ENCODE measurements at regions not wholly inside any gene's neighbourhood (a gene's known extent, or its start where the extent isn't known, plus 50 kb on each side); places are given as distances from the start of the nearest gene placed in this dataset.
"Not testable (repeated sequence)": the region's sequence is repeated elsewhere in the genome, so short reads cannot be mapped to it uniquely, and the experiment has no call there.

DNA sequence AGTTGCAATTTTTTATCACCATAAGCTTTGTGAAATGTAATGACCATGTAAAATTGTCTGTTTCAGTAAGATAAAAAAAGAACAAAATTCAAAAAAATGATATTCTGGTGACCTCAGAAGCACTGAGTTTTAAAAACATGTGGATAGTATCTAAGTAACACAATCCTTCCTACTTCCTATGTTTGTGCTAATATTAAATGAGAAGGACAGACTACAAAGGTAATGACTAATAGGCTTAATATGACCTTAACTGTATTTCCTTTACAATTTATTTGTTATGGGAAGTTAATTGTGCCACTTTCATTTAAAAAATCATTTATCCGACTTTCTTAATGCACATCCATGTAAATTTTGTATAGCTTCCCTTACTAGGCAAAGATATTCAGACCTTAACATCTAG, 1030.4 kb upstream of the ATXN8OS start:
- H3K4me1 ChIP-seq (ENCODE audit: control insufficient read depth in 1 of 2, insufficient read depth in 2 of 2, low read length in 2 of 2), result no peaks in the 10 kb centered on the region
- H3K9me3 ChIP-seq (ENCODE audit: control insufficient read depth in 1 of 2, low read length in 2 of 2), result no peaks in the 10 kb centered on the region
- H3K36me3 ChIP-seq (ENCODE audit: control insufficient read depth in 1 of 2, insufficient read depth in 2 of 2, low read length in 2 of 2), result no peaks in the 10 kb centered on the region
- H3K4me3 ChIP-seq (ENCODE audit: low read depth in 1 of 2, low read length in 2 of 2), result no peak overlapping the region
- H3K27me3 ChIP-seq (ENCODE audit: low read depth, low read length), result no peaks in the 10 kb centered on the region
- H3K27ac ChIP-seq (ENCODE audit: low read length), result no peak overlapping the region

DNA sequence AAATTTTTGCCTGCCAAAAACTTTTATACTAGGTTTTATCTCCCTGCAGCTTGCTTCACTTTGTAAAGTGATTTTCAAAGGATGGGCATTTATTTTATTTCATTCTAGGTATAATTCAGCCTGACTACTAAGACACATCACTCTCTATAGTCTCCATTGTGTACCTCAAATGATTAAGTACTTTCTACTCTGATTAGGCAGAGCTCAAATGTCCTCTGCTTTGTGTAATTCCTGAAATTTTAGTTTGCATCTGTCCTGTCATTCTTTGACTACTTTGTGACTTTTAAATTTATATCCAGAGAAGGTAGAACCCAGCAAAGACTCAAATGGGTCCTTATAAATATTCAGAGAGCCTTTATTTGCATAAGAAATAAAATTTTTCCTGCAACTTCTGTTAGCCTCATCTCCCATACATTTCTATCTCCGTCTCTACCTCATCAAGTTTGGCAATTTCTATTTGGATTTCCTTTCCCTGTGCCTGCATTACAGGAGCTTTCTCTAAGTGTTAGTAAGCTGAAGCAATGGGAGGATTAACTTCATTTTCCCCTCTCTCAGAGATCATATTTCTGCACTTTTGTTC, 1038.0 kb upstream of the ATXN8OS start:
- H3K36me3 ChIP-seq (ENCODE audit: control insufficient read depth in 1 of 2, insufficient read depth in 2 of 2, low read length in 2 of 2), result no peaks in the 10 kb centered on the region
- H3K27me3 ChIP-seq (ENCODE audit: low read depth, low read length), result no peaks in the 10 kb centered on the region
- H3K4me3 ChIP-seq (ENCODE audit: low read depth in 1 of 2, low read length in 2 of 2), result no peak overlapping the region
- H3K9me3 ChIP-seq (ENCODE audit: control insufficient read depth in 1 of 2, low read length in 2 of 2), result no peaks in the 10 kb centered on the region
- no peak overlapping the region for H3K27ac ChIP-seq (ENCODE audit: low read length)
- H3K4me1 ChIP-seq (ENCODE audit: control insufficient read depth in 1 of 2, insufficient read depth in 2 of 2, low read length in 2 of 2), result no peaks in the 10 kb centered on the region

DNA sequence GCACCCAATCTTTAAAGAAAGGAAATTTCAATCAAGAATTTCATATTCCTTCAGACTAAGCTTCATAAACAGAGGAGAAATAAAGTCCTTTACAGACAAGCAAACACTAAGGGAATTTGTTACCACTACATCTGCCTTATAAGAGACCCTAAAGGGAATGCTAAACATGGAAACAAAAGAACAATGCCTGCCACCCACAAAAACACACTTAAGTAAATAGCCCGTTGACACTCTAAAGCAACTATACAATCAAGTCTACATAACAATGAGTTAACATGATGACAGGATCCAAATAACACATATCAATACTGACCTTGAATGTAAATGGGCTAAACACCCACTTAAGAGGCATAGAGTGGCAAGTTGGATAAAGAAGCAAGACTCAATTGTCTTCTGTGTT, 1056.9 kb upstream of the ATXN8OS start:
- no peaks in the 10 kb centered on the region for H3K4me1 ChIP-seq (ENCODE audit: control insufficient read depth in 1 of 2, insufficient read depth in 2 of 2, low read length in 2 of 2)
- no peak overlapping the region for H3K4me3 ChIP-seq (ENCODE audit: low read depth in 1 of 2, low read length in 2 of 2)
- no peaks in the 10 kb centered on the region for H3K36me3 ChIP-seq (ENCODE audit: control insufficient read depth in 1 of 2, insufficient read depth in 2 of 2, low read length in 2 of 2)
- no peak overlapping the region for H3K27ac ChIP-seq (ENCODE audit: low read length)
- no peaks in the 10 kb centered on the region for H3K27me3 ChIP-seq (ENCODE audit: low read depth, low read length)
- H3K9me3 ChIP-seq (ENCODE audit: control insufficient read depth in 1 of 2, low read length in 2 of 2), result peaks cover 0 to 12% of the 10 kb centered on the region in 2 donors

DNA sequence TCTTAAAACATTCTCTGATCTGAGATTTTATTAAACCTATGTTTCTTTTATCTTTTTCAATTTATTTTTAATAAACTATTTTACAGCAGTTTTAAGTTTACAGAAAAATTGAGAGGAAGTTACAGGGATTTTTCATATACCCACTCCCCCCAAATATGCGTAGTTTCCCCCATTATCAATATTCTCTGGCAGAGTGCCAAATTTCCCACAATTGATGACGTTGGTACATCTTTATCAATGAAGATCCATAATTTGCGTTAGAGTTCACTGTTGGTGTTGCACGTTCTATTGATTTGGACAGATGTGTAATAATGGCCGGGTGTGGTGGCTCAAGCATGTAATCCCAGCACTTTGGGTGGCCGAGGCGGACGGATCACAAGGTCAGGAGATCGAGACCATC, 1063.0 kb upstream of the ATXN8OS start:
- Histone ChIP-seq H3K27ac (ENCODE audit: low read length) (no peak overlapping the region), H3K4me1 (ENCODE audit: control insufficient read depth in 1 of 2, insufficient read depth in 2 of 2, low read length in 2 of 2) (no peaks in the 10 kb centered on the region), H3K36me3 (ENCODE audit: control insufficient read depth in 1 of 2, insufficient read depth in 2 of 2, low read length in 2 of 2) (no peaks in the 10 kb centered on the region), H3K4me3 (ENCODE audit: low read depth in 1 of 2, low read length in 2 of 2) (no peak overlapping the region), H3K27me3 (ENCODE audit: low read depth, low read length) (no peaks in the 10 kb centered on the region), H3K9me3 (ENCODE audit: control insufficient read depth in 1 of 2, low read length in 2 of 2) (no peaks in the 10 kb centered on the region)

DNA sequence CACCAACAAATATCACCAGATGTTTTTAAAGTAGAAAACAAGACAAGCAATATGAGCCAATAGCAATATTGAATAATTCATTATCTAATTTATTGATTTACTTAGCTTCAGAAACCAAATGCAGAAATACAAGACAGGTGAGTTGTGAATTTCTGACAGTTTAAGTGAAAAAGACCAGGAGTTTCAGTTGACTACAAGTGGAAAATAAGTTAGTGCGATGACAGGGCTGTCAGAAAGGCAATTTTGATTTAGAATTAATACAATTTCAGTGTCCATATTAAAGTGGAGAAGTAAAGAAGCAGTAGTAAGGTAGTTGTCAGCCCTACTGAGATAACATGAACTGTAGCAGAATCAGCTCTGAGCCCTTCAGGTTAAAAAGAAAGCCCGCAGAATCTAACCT, 1066.7 kb upstream of the ATXN8OS start:
- H3K4me1 ChIP-seq (ENCODE audit: control insufficient read depth in 1 of 2, insufficient read depth in 2 of 2, low read length in 2 of 2), result no peaks in the 10 kb centered on the region
- no peaks in the 10 kb centered on the region for H3K36me3 ChIP-seq (ENCODE audit: control insufficient read depth in 1 of 2, insufficient read depth in 2 of 2, low read length in 2 of 2)
- no peak overlapping the region for H3K4me3 ChIP-seq (ENCODE audit: low read depth in 1 of 2, low read length in 2 of 2)
- no peaks in the 10 kb centered on the region for H3K27me3 ChIP-seq (ENCODE audit: low read depth, low read length)
- no peak overlapping the region for H3K27ac ChIP-seq (ENCODE audit: low read length)
- H3K9me3 ChIP-seq (ENCODE audit: control insufficient read depth in 1 of 2, low read length in 2 of 2), result no peaks in the 10 kb centered on the region

DNA sequence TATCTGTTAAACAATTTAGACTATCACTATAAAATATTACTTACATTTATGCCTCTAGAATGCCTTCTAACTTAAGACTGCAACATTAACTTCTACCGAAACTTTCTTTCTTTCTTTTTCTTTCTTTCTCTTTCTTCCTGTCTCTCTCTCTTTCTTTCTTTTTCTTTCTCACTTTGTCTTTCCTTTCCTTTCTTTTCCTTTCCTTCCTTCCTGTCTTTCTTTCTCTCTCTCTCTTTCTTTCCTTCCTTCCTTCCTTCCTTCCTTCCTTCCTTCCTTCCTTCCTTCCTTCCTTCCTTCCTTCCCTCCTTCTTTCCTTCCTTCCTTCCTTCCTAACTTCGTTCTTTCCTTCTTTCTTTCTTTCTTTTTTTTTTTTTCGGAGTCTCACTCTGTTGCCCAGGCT, 1071.9 kb upstream of the ATXN8OS start:
- Histone ChIP-seq H3K27ac (ENCODE audit: low read length) (no peak overlapping the region), H3K4me3 (ENCODE audit: low read depth in 1 of 2, low read length in 2 of 2) (no peak overlapping the region), H3K9me3 (ENCODE audit: control insufficient read depth in 1 of 2, low read length in 2 of 2) (no peaks in the 10 kb centered on the region), H3K36me3 (ENCODE audit: control insufficient read depth in 1 of 2, insufficient read depth in 2 of 2, low read length in 2 of 2) (no peaks in the 10 kb centered on the region), H3K27me3 (ENCODE audit: low read depth, low read length) (no peaks in the 10 kb centered on the region), H3K4me1 (ENCODE audit: control insufficient read depth in 1 of 2, insufficient read depth in 2 of 2, low read length in 2 of 2) (no peaks in the 10 kb centered on the region)

DNA sequence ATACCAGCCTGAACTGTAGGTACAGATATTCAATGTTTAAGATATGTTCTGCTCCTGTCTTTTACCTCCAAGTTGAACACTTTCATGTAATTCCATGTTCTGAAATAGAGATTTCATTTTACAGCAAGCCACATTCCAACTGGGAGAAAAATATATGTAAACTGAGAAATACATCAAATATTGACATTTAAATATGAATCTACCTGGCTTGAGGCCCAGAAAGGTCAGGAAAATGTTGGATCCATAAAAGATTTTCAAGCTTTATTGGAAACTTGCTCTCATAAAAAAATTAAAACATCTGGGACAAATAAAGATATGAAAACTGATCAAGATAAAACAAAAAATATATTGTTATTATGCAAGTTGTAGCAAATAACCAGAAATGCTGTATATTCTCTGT, 1078.7 kb upstream of the ATXN8OS start:
- no peak overlapping the region for H3K27ac ChIP-seq (ENCODE audit: low read length)
- no peak overlapping the region for H3K4me3 ChIP-seq (ENCODE audit: low read depth in 1 of 2, low read length in 2 of 2)
- H3K9me3 ChIP-seq (ENCODE audit: control insufficient read depth in 1 of 2, low read length in 2 of 2), result no peaks in the 10 kb centered on the region

DNA sequence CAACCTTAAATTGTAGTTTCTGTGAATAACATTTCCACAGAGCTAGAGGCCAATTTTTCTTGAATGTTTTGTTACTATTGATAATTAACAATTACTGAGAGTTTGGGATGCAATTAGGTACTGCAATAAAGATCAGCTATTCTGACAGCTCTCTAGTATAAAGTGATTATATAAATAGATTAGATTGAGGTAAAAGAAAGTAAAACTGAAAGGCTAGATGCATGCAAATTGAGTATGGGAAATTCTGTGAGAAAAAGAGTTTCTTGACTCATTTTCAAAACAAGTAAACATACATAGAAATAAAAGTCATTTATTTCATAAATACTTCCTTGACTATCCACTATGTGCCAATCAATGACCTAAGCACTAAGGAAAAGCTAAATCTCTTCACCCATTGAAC, 1087.5 kb upstream of the ATXN8OS start:
- Histone ChIP-seq H3K27me3 (ENCODE audit: low read depth, low read length) (no peaks in the 10 kb centered on the region), H3K27ac (ENCODE audit: low read length) (no peak overlapping the region), H3K36me3 (ENCODE audit: control insufficient read depth in 1 of 2, insufficient read depth in 2 of 2, low read length in 2 of 2) (no peaks in the 10 kb centered on the region), H3K9me3 (ENCODE audit: control insufficient read depth in 1 of 2, low read length in 2 of 2) (no peaks in the 10 kb centered on the region), H3K4me1 (ENCODE audit: control insufficient read depth in 1 of 2, insufficient read depth in 2 of 2, low read length in 2 of 2) (no peaks in the 10 kb centered on the region), H3K4me3 (ENCODE audit: low read depth in 1 of 2, low read length in 2 of 2) (no peak overlapping the region)

More for the DNA sequence above, 1078.7 kb upstream of the ATXN8OS start:
- H3K36me3 ChIP-seq (ENCODE audit: control insufficient read depth in 1 of 2, insufficient read depth in 2 of 2, low read length in 2 of 2), result no peaks in the 10 kb centered on the region
- H3K4me1 ChIP-seq (ENCODE audit: control insufficient read depth in 1 of 2, insufficient read depth in 2 of 2, low read length in 2 of 2), result no peaks in the 10 kb centered on the region
- no peaks in the 10 kb centered on the region for H3K27me3 ChIP-seq (ENCODE audit: low read depth, low read length)

DNA sequence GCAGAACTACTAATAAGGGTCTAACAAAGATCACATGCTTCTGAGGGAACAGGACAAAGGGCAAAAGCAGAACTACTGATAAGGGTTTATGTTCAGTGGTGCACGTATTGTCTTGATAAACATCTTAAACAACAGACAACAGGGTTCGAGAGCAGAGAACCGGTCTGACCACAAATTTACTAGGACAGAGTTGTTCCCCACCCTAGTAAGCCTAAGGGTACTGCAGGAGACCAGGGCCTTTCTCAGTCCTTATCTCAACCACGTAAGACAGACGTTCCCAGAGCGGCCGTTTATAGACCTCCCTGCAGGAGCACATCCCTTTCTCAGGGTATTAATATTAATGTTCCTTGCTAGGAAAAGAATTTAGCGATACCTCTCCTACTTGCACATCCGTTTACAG, 1089.5 kb upstream of the ATXN8OS start:
- not testable (repeated sequence) for H3K27me3 ChIP-seq (ENCODE audit: low read depth, low read length); H3K4me3 ChIP-seq (ENCODE audit: low read depth in 1 of 2, low read length in 2 of 2); H3K9me3 ChIP-seq (ENCODE audit: control insufficient read depth in 1 of 2, low read length in 2 of 2); H3K36me3 ChIP-seq (ENCODE audit: control insufficient read depth in 1 of 2, insufficient read depth in 2 of 2, low read length in 2 of 2); H3K4me1 ChIP-seq (ENCODE audit: control insufficient read depth in 1 of 2, insufficient read depth in 2 of 2, low read length in 2 of 2); H3K27ac ChIP-seq (ENCODE audit: low read length)

DNA sequence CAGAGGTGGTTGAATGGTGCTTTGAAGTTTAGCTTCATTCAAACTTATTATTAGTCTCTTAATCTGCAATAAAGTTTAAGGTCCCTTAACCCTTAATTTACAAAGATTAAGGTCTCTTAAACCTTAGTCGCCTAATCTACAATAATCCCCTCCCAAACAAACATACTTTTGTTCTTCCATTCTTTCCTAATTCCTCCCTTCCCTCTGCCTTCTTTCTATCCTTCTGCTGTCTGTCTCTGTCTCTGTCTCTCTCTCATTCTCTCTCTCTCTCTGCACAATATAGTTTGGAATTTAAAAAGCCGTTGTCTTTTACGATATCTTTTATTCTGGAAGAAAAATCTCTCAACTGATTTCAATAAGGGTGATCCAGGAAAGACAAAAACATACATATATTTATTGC, 1096.8 kb upstream of the ATXN8OS start:
- H3K36me3 ChIP-seq (ENCODE audit: control insufficient read depth in 1 of 2, insufficient read depth in 2 of 2, low read length in 2 of 2), result no peaks in the 10 kb centered on the region
- H3K4me3 ChIP-seq (ENCODE audit: low read depth in 1 of 2, low read length in 2 of 2), result no peak overlapping the region
- H3K27me3 ChIP-seq (ENCODE audit: low read depth, low read length), result no peaks in the 10 kb centered on the region
- H3K9me3 ChIP-seq (ENCODE audit: control insufficient read depth in 1 of 2, low read length in 2 of 2), result no peaks in the 10 kb centered on the region
- H3K27ac ChIP-seq (ENCODE audit: low read length), result no peak overlapping the region
- no peaks in the 10 kb centered on the region for H3K4me1 ChIP-seq (ENCODE audit: control insufficient read depth in 1 of 2, insufficient read depth in 2 of 2, low read length in 2 of 2)

DNA sequence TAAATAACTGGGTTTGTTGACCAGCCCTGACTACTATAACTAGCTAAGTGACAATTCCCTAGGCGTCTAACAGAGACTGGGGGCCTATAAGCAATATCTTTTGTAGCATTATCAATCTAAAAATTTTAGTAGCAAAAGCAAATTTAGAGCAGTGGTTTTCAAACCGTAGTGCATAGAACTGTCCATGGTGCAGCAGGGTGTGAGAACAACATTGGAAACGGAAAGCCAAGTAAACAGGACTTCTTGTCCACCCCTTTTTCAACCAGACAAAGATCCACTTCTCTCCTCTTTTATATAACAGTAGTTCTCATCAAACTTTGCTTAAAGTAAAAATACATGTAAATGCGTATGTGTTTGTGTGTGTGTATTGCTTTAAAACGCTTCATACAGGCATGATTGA, 1099.1 kb upstream of the ATXN8OS start:
- no peaks in the 10 kb centered on the region for H3K36me3 ChIP-seq (ENCODE audit: control insufficient read depth in 1 of 2, insufficient read depth in 2 of 2, low read length in 2 of 2)
- H3K9me3 ChIP-seq (ENCODE audit: control insufficient read depth in 1 of 2, low read length in 2 of 2), result no peaks in the 10 kb centered on the region
- H3K27me3 ChIP-seq (ENCODE audit: low read depth, low read length), result no peaks in the 10 kb centered on the region
- H3K4me3 ChIP-seq (ENCODE audit: low read depth in 1 of 2, low read length in 2 of 2), result no peak overlapping the region
- no peaks in the 10 kb centered on the region for H3K4me1 ChIP-seq (ENCODE audit: control insufficient read depth in 1 of 2, insufficient read depth in 2 of 2, low read length in 2 of 2)
- no peak overlapping the region for H3K27ac ChIP-seq (ENCODE audit: low read length)

DNA sequence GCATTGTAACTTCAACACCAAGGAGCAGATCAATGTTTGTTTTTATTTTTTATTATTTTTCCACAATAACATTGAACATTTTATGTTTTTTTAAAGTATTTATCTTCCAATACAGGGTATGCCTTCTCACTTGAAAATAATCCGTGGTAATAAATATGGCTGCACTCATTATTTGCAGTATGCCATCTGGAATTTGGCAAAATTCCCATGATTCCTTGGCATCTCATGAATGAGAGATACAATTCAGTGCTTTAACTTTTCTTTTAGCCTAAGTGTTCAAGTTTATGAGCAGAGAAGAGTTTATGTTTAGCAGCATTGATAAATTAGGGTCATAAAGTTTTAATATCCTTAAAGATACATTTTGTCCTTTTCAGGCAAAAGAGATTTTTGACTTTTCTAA, 1109.6 kb upstream of the ATXN8OS start:
- Histone ChIP-seq H3K9me3 (ENCODE audit: control insufficient read depth in 1 of 2, low read length in 2 of 2) (peaks cover 0 to 2% of the 10 kb centered on the region in 2 donors), H3K27ac (ENCODE audit: low read length) (no peak overlapping the region), H3K4me1 (ENCODE audit: control insufficient read depth in 1 of 2, insufficient read depth in 2 of 2, low read length in 2 of 2) (no peaks in the 10 kb centered on the region), H3K4me3 (ENCODE audit: low read depth in 1 of 2, low read length in 2 of 2) (no peak overlapping the region), H3K36me3 (ENCODE audit: control insufficient read depth in 1 of 2, insufficient read depth in 2 of 2, low read length in 2 of 2) (no peaks in the 10 kb centered on the region), H3K27me3 (ENCODE audit: low read depth, low read length) (no peaks in the 10 kb centered on the region)

Measured in muscle layer of duodenum (tissue), 2 donors.